ENCODE measurements at regions not wholly inside any gene's neighbourhood (a gene's known extent, or its start where the extent isn't known, plus 50 kb on each side); places are given as distances from the start of the nearest gene placed in this dataset.

- Histone ChIP-seq H3K27ac (no peak overlapping the region), H3K27me3 (ENCODE audit: insufficient read depth, low read depth, severe bottlenecking) (peaks cover 75% of the 10 kb centered on the region), H3K36me3 (no peaks in the 10 kb centered on the region), H3K4me3 (ENCODE audit: low read depth, low read length) (no peak overlapping the region), H3K9me3 (ENCODE audit: severe bottlenecking) (no peaks in the 10 kb centered on the region)
- no peak for DNase-seq
- TF ChIP-seq, protein P1, sequence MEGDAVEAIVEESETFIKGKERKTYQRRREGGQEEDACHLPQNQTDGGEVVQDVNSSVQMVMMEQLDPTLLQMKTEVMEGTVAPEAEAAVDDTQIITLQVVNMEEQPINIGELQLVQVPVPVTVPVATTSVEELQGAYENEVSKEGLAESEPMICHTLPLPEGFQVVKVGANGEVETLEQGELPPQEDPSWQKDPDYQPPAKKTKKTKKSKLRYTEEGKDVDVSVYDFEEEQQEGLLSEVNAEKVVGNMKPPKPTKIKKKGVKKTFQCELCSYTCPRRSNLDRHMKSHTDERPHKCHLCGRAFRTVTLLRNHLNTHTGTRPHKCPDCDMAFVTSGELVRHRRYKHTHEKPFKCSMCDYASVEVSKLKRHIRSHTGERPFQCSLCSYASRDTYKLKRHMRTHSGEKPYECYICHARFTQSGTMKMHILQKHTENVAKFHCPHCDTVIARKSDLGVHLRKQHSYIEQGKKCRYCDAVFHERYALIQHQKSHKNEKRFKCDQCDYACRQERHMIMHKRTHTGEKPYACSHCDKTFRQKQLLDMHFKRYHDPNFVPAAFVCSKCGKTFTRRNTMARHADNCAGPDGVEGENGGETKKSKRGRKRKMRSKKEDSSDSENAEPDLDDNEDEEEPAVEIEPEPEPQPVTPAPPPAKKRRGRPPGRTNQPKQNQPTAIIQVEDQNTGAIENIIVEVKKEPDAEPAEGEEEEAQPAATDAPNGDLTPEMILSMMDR (IDR thresholded peaks at IDR 0.05; ENCODE audit: low read depth, low read length) = no peak
These were observed 98.7 kb upstream of the POU3F3 start for GRCh38 chr2:104755026-104755878.

GRCh38 chr2:104756118-104756517 is 97.8 kb upstream of the POU3F3 start:
- Histone ChIP-seq H3K9me3 (ENCODE audit: severe bottlenecking) (no peaks in the 10 kb centered on the region), H3K27ac (no peak overlapping the region), H3K36me3 (no peaks in the 10 kb centered on the region), H3K4me3 (ENCODE audit: low read depth, low read length) (no peak overlapping the region), H3K27me3 (ENCODE audit: insufficient read depth, low read depth, severe bottlenecking) (peaks cover 75% of the 10 kb centered on the region)
- TF ChIP-seq, protein P1 (IDR thresholded peaks at IDR 0.05; ENCODE audit: low read depth, low read length) = no peak
- DNase-seq = no peak

GRCh38 chr2:104757056-104757455 is 96.9 kb upstream of the POU3F3 start:
- Histone ChIP-seq H3K4me3 (ENCODE audit: low read depth, low read length) (no peak overlapping the region), H3K36me3 (no peaks in the 10 kb centered on the region), H3K27me3 (ENCODE audit: insufficient read depth, low read depth, severe bottlenecking) (peaks cover 78% of the 10 kb centered on the region), H3K27ac (no peak overlapping the region), H3K9me3 (ENCODE audit: severe bottlenecking) (no peaks in the 10 kb centered on the region)
- TF ChIP-seq, protein P1 (IDR thresholded peaks at IDR 0.05; ENCODE audit: low read depth, low read length) = no peak
- DNase-seq = no peak

DNA sequence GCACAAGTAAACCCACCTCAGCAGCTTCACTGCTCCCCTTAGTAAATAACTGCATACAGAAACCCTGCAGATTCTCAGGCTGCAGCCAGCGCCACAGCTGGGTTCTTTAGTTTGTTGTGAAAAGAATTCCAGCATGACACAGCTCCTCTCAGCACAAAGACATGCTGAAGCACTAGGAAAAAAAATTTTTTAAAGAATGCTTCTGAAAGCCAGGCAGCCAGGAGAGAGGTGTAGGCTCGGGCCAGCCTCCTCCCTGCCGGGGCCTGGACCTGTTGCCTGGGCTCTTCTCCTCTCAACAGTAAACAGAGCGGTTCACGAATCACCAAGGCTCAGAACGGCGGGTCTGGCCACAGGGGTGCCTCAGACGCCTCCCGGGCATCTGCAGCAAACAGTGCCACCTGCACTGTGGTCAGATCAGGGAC is 95.7 kb upstream of the POU3F3 start:
- H3K27ac ChIP-seq = no peak overlapping the region
- no peak overlapping the region for H3K4me3 ChIP-seq (ENCODE audit: low read depth, low read length)

GRCh38 chr2:104762031-104762430 is 91.9 kb upstream of the POU3F3 start:
- H3K27ac ChIP-seq = no peak overlapping the region
- TF ChIP-seq, protein P1 (IDR thresholded peaks at IDR 0.05; ENCODE audit: low read depth, low read length) = no peak
- no peaks in the 10 kb centered on the region for H3K36me3 ChIP-seq
- DNase-seq = no peak
- H3K27me3 ChIP-seq (ENCODE audit: insufficient read depth, low read depth, severe bottlenecking) = peaks cover 61% of the 10 kb centered on the region
- no peak overlapping the region for H3K4me3 ChIP-seq (ENCODE audit: low read depth, low read length)
- no peaks in the 10 kb centered on the region for H3K9me3 ChIP-seq (ENCODE audit: severe bottlenecking)

More for the DNA sequence above, 95.7 kb upstream of the POU3F3 start:
- Histone ChIP-seq H3K36me3 (no peaks in the 10 kb centered on the region), H3K27me3 (ENCODE audit: insufficient read depth, low read depth, severe bottlenecking) (peaks cover 88% of the 10 kb centered on the region), H3K9me3 (ENCODE audit: severe bottlenecking) (no peaks in the 10 kb centered on the region)
- TF ChIP-seq, protein P1 (IDR thresholded peaks at IDR 0.05; ENCODE audit: low read depth, low read length) = no peak
- no peak for DNase-seq
